Right lobe of liver (tissue), 4 donors: ENCODE measurements at regions not wholly inside any gene's neighbourhood (a gene's known extent, or its start where the extent isn't known, plus 50 kb on each side); places are given as distances from the start of the nearest gene placed in this dataset.

Experiments used
- CTCF ChIP-seq, 4 donors: fragments of 200-600 bp in 3 of 4; fragments of 450-650 bp in 1 of 4; IDR thresholded peaks; one replicate each; pipeline versions ENCODE4 v1.5.1 to v1.8.0; 2016 to 2022; ENCODE audit warnings: antibody characterized with exemption in 4 of 4, mild to moderate bottlenecking in 2 of 4
- POLR2A ChIP-seq: fragments of 450-650 bp; IDR thresholded peaks from one replicate; pipeline ENCODE4 v1.6.1; 2017; ENCODE audit warnings: antibody characterized with exemption, mild to moderate bottlenecking
- donor health status: DM: no; HTN: no; CAD: no.
- donor health status: DM: no; HTN: no; CAD: no.
- donor health status: DM: no; HTN: yes; CAD: no.

GRCh38 chr14:61603736-61604135 lies 91.6 kb upstream of the HIF1A start:
- TF ChIP-seq CTCF (IDR thresholded peaks at IDR 0.05), result no peak
- TF ChIP-seq POLR2A, result no peak
